Suprapubic skin (tissue), 4 donors: ENCODE measurements at regions not wholly inside any gene's neighbourhood (a gene's known extent, or its start where the extent isn't known, plus 50 kb on each side); places are given as distances from the start of the nearest gene placed in this dataset.

Experiments used
- DNase-seq, 2 donors: peaks; one replicate each; pipeline ENCODE4 v3.0.0-alpha.2; 2019; ENCODE audit warnings: low spot score in 2 of 2
- H3K27ac ChIP-seq: fragments of 200-600 bp; sonication (generic); one replicate; pipeline ENCODE4 v1.5.1; 2019
- H3K27me3 ChIP-seq: fragments of 200-600 bp; sonication (generic); one replicate; pipeline ENCODE4 v1.5.1; 2019
- H3K36me3 ChIP-seq: fragments of 200-600 bp; sonication (generic); one replicate; pipeline ENCODE4 v1.5.1; 2019
- H3K4me1 ChIP-seq: fragments of 200-600 bp; sonication (generic); one replicate; pipeline ENCODE4 v1.5.1; 2019
- H3K4me3 ChIP-seq: fragments of 200-600 bp; sonication (generic); one replicate; pipeline ENCODE4 v1.5.1; 2019; ENCODE audit warnings: mild to moderate bottlenecking
- H3K9me3 ChIP-seq: fragments of 200-600 bp; sonication (generic); one replicate; pipeline ENCODE4 v1.5.1; 2019
- EP300 ChIP-seq: sonication (generic); formaldehyde crosslinking; IDR thresholded peaks from one replicate; pipeline ENCODE4 v1.6.1; 2017; ENCODE audit warnings: antibody characterized with exemption
- POLR2A ChIP-seq, 2 donors: fragments of 450-650 bp; IDR thresholded peaks; one replicate each; pipeline ENCODE4 v1.6.1; 2017; ENCODE audit warnings: antibody characterized with exemption in 2 of 2, mild to moderate bottlenecking in 2 of 2, moderate library complexity in 2 of 2
- POLR2AphosphoS5 ChIP-seq, 3 donors: sonication (generic); formaldehyde crosslinking; IDR thresholded peaks; one replicate each; pipeline ENCODE4 v1.6.1; 2017; ENCODE audit warnings: antibody characterized with exemption in 3 of 3
- WGBS: methylation state at CpG from one replicate; pipeline ENCODE4 v1.1.5; 2018; 5-methylcytosine and 5-hydroxymethylcytosine counted together
- TF ChIP-seq, protein P1 (sequence below), 2 donors: fragments of 200-600 bp in 1 of 2; fragments of 450-650 bp in 1 of 2; sonication (generic) in 1 of 2; IDR thresholded peaks; one replicate each; pipeline ENCODE4 v1.5.1; 2016 to 2019; ENCODE audit warnings: antibody characterized with exemption in 2 of 2, mild to moderate bottlenecking in 1 of 2, moderate library complexity in 1 of 2

DNA sequence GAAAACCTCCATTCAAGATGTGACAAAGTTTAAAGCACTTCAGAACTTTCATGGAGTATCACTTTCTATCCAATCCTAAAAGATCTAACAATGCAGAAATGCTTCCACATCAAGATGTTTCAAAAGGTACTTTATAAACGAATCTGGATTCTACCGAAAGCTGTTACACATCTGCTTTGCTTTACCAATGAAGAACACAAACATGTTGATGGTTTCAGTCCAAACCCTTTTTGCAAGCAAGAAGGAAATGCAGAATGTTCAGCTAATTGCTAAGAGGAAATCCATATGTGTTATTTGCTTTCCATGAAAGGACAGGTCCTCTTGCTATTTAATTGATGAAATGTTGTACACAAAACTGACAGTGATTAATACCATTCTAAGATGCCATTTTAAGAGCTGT, 419.6 kb downstream of the EFNA5 start:
- H3K4me3 ChIP-seq = no peak overlapping the region
- DNase-seq = no peak
- no peak overlapping the region for H3K27ac ChIP-seq
- TF ChIP-seq POLR2A (IDR thresholded peaks at IDR 0.05) (no peak), EP300 (no peak), POLR2AphosphoS5 (IDR thresholded peaks at IDR 0.05) (no peak)
- TF ChIP-seq, protein P1, sequence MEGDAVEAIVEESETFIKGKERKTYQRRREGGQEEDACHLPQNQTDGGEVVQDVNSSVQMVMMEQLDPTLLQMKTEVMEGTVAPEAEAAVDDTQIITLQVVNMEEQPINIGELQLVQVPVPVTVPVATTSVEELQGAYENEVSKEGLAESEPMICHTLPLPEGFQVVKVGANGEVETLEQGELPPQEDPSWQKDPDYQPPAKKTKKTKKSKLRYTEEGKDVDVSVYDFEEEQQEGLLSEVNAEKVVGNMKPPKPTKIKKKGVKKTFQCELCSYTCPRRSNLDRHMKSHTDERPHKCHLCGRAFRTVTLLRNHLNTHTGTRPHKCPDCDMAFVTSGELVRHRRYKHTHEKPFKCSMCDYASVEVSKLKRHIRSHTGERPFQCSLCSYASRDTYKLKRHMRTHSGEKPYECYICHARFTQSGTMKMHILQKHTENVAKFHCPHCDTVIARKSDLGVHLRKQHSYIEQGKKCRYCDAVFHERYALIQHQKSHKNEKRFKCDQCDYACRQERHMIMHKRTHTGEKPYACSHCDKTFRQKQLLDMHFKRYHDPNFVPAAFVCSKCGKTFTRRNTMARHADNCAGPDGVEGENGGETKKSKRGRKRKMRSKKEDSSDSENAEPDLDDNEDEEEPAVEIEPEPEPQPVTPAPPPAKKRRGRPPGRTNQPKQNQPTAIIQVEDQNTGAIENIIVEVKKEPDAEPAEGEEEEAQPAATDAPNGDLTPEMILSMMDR (IDR thresholded peaks at IDR 0.05) = no peak
- no peaks in the 10 kb centered on the region for H3K36me3 ChIP-seq
- H3K27me3 ChIP-seq = no peaks in the 10 kb centered on the region
- 53% methylated on average over 2 of the region's 2 CpGs for WGBS
- no peaks in the 10 kb centered on the region for H3K9me3 ChIP-seq
- H3K4me1 ChIP-seq = no peaks in the 10 kb centered on the region

DNA sequence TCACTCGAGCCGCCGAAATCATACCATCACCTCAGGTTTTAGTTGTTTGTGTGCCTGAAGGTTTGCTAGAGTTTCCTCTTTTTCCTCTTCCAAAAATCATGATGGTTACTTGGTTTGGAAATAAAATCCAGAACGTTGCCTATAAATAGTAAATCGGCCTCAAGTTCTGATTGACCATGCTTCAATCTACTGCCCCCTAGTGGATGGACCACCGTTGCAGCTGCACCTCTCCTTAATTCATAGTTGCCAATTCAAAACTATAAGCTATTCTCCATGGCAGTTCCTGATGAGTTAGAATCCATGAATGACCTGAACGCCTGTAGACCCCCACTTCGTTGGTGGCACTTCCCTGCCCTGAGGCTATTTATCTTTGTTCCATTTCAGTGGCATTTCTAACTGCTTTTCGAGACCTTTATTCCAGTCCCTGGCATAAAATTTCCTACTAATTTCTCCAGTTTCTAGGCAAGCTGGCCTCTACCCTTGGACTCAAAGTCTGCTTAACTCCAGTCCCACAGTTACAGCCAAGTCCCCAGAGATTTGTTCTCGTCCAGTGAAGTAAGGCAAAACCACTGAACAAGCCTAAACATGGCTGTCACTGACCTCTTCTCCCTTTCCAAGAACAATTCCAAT, 422.6 kb downstream of the EFNA5 start:
- Histone ChIP-seq H3K4me1 (no peaks in the 10 kb centered on the region), H3K27me3 (no peaks in the 10 kb centered on the region), H3K4me3 (no peak overlapping the region), H3K27ac (no peak overlapping the region), H3K36me3 (no peaks in the 10 kb centered on the region), H3K9me3 (no peaks in the 10 kb centered on the region)
- WGBS = 56% methylated on average over 10 of the region's 10 CpGs
- no peak for DNase-seq
- TF ChIP-seq, protein P1 (IDR thresholded peaks at IDR 0.05) = peak in 1 of 2 donors; percentile 73
- no peak for TF ChIP-seq POLR2AphosphoS5 (IDR thresholded peaks at IDR 0.05)
- no peak for TF ChIP-seq POLR2A (IDR thresholded peaks at IDR 0.05)
- no peak for TF ChIP-seq EP300

DNA sequence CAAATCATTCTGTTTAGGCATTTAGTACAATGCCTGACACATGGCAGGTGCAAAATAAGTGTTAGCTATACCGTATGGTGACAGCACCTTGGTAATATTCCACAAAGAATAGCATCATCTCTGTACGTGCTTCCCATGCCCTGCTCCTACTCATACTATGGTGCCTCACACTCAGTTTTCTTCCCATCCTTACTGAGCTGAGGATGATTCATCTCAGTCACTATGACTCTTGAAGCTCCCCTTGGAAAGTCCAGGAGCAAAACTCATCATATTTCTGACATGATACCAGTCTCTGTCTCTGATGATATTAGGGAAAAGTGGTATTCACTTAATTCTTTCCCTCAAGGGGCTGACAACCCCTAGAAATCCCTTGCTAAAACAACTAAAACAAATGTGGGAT, 423.3 kb downstream of the EFNA5 start:
- TF ChIP-seq EP300 (no peak), POLR2AphosphoS5 (IDR thresholded peaks at IDR 0.05) (no peak)
- no peaks in the 10 kb centered on the region for H3K4me1 ChIP-seq
- H3K9me3 ChIP-seq = no peaks in the 10 kb centered on the region
- DNase-seq = no peak
- 84% methylated on average over 2 of the region's 2 CpGs for WGBS
- H3K36me3 ChIP-seq = no peaks in the 10 kb centered on the region
- H3K4me3 ChIP-seq = no peak overlapping the region
- H3K27me3 ChIP-seq = no peaks in the 10 kb centered on the region
- no peak overlapping the region for H3K27ac ChIP-seq

DNA sequence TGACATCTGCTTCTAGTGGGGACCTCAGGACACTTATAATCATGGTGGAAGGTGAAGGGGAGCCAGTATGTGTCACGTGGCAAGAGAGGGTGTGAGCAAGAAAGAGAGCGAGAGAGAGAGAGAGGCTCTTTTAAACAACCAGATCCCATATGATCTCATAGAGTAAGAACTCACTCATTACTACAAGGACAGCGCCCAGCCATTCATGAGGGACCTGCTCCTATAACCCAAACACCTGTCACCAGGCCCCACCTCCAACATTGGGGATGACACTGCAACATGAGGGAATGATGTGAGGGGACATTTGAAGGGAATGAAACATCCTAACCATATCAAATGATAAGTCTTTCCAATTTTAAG, 427.5 kb downstream of the EFNA5 start:
- H3K4me3 ChIP-seq = no peak overlapping the region
- H3K4me1 ChIP-seq = no peaks in the 10 kb centered on the region
- no peak for TF ChIP-seq POLR2AphosphoS5 (IDR thresholded peaks at IDR 0.05)
- TF ChIP-seq, protein P1 (IDR thresholded peaks at IDR 0.05) = no peak
- no peak for TF ChIP-seq EP300
- no peak for TF ChIP-seq POLR2A (IDR thresholded peaks at IDR 0.05)
- H3K27me3 ChIP-seq = no peaks in the 10 kb centered on the region
- no peaks in the 10 kb centered on the region for H3K9me3 ChIP-seq
- H3K36me3 ChIP-seq = no peaks in the 10 kb centered on the region
- DNase-seq = no peak
- no peak overlapping the region for H3K27ac ChIP-seq
- 93% methylated on average over 3 of the region's 3 CpGs for WGBS

DNA sequence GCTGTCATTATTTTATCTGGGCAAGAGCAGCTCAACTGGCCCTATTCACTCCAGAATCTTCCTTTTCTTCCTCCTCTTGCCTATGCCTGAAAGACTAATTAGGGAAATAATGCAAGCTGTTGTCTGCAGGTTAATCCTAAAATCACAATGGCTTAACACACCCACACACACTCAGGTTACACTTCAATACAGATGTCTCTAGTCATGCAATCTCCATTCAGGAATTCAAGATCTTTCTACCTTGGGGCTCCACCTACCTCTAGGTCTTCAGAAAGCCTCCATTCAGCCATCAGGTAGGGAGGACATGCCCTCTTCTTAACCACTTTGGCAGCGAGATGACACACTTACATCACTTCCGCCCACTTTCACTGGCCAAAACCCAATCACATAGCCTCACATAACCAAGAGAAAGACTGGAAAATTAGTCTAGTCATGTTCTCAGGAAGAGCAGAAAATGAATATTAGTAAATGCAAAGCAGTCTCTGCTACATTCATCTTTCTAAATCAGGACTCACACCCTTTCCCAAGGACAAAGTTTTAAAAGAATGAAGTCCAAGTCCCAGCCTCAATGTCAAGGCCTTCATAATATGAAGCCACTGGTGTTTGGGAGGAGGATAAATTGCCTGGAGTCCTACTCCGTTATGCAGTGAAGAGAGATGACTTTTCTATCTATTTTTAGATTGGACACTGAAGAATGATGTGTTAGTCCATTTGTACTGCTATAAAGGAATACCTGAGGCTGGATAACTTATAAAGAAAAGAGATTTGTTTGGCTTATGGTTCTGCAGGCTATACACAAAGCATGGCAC, 428.1 kb downstream of the EFNA5 start:
- H3K4me3 ChIP-seq = no peak overlapping the region
- no peaks in the 10 kb centered on the region for H3K36me3 ChIP-seq
- no peaks in the 10 kb centered on the region for H3K9me3 ChIP-seq
- TF ChIP-seq EP300 (no peak), POLR2A (IDR thresholded peaks at IDR 0.05) (no peak), POLR2AphosphoS5 (IDR thresholded peaks at IDR 0.05) (no peak)
- TF ChIP-seq, protein P1 (IDR thresholded peaks at IDR 0.05) = no peak
- H3K27me3 ChIP-seq = no peaks in the 10 kb centered on the region
- no peaks in the 10 kb centered on the region for H3K4me1 ChIP-seq
- no peak for DNase-seq
- WGBS = 70% methylated on average over 3 of the region's 3 CpGs
- H3K27ac ChIP-seq = no peak overlapping the region
